CD14-positive monocyte (primary cell): ENCODE measurements at regions not wholly inside any gene's neighbourhood (a gene's known extent, or its start where the extent isn't known, plus 50 kb on each side); places are given as distances from the start of the nearest gene placed in this dataset.

Source experiments
- DNase-seq, 3 donors: peaks; one replicate each; pipeline ENCODE4 v3.0.0-alpha.2; 2011 to 2022
- H2AFZ ChIP-seq: 2 replicates; pipeline ENCODE4 v1.6.0; 2012; ENCODE audit warnings: mild to moderate bottlenecking, low read depth, low read length, inconsistent platforms; ENCODE audit not compliant: insufficient read depth, poor library complexity, severe bottlenecking
- H3K27ac ChIP-seq, 2 donors: 1 replicate in 1 of 2; 2 replicates in 1 of 2; pipeline ENCODE4 v1.5.1; 2012 to 2013; ENCODE audit warnings: low read length in 2 of 2, control low read depth in 1 of 2, inconsistent platforms in 1 of 2, low read depth in 1 of 2, mild to moderate bottlenecking in 1 of 2
- H3K27me3 ChIP-seq, 2 donors: one replicate each; pipeline versions ENCODE4 v1.6.0 to v1.6.1; 2011 to 2013; ENCODE audit warnings: low read length in 2 of 2; ENCODE audit not compliant: control insufficient read depth in 2 of 2, insufficient read depth in 2 of 2
- H3K36me3 ChIP-seq, 2 donors: replicated peaks in 1 of 2; 1 replicate in 1 of 2; 2 replicates in 1 of 2; pipeline versions ENCODE4 v1.5.1 to v1.6.1; 2012 to 2013; ENCODE audit warnings: low read length in 2 of 2, control low read depth in 1 of 2, inconsistent platforms in 1 of 2, mild to moderate bottlenecking in 1 of 2; ENCODE audit not compliant: insufficient read depth in 2 of 2, control insufficient read depth in 1 of 2
- H3K4me1 ChIP-seq, 2 donors: 1 replicate in 1 of 2; 2 replicates in 1 of 2; pipeline versions ENCODE4 v1.5.1 to v1.6.1; 2012 to 2013; ENCODE audit warnings: low read length in 2 of 2, control low read depth in 1 of 2, inconsistent platforms in 1 of 2, mild to moderate bottlenecking in 1 of 2, moderate library complexity in 1 of 2; ENCODE audit not compliant: insufficient read depth in 2 of 2, control insufficient read depth in 1 of 2
- H3K4me2 ChIP-seq: replicated peaks from 2 replicates; pipeline ENCODE3; 2012; ENCODE audit warnings: low read length, moderate library complexity, mild to moderate bottlenecking; ENCODE audit not compliant: poor library complexity, severe bottlenecking; ENCODE audit errors: extremely low read depth
- H3K4me3 ChIP-seq, 3 experiments: fragments of 200-600 bp in 1 of 3; sonication (generic) in 1 of 3; replicated peaks in 1 of 3; 1 replicate in 2 of 3; 2 replicates in 1 of 3; pipeline ENCODE4 v1.5.1; 2011 to 2013; ENCODE audit warnings: low read length in 3 of 3, mild to moderate bottlenecking in 3 of 3, control low read depth in 2 of 3, low read depth in 2 of 3, inconsistent platforms in 1 of 3, moderate library complexity in 1 of 3
- H3K79me2 ChIP-seq: 2 replicates; pipeline ENCODE4 v1.6.0; 2012; ENCODE audit warnings: mild to moderate bottlenecking, control low read depth, inconsistent platforms, low read length, moderate library complexity; ENCODE audit not compliant: insufficient read depth
- H3K9ac ChIP-seq: 2 replicates; pipeline ENCODE4 v1.6.0; 2017; ENCODE audit warnings: low read length, mild to moderate bottlenecking; ENCODE audit not compliant: insufficient read depth, poor library complexity, severe bottlenecking
- H3K9me3 ChIP-seq, 2 donors: replicated peaks in 1 of 2; 1 replicate in 1 of 2; 2 replicates in 1 of 2; pipeline versions ENCODE4 v1.5.1 to v1.6.1; 2012 to 2013; ENCODE audit warnings: low read length in 2 of 2, control low read depth in 1 of 2; ENCODE audit not compliant: control insufficient read depth in 1 of 2, insufficient read depth in 1 of 2
- H4K20me1 ChIP-seq: 2 replicates; pipeline ENCODE4 v1.6.0; 2012; ENCODE audit warnings: mild to moderate bottlenecking, low read length, control low read depth, moderate library complexity; ENCODE audit not compliant: insufficient read depth
- H3K27ac Mint-ChIP-seq, 7 donors: one replicate each; pipeline ENCODE4 v1.8.0; 2020; ENCODE audit warnings: mild to moderate bottlenecking in 7 of 7, mixed read lengths in 7 of 7, moderate library complexity in 6 of 7, inconsistent platforms in 2 of 7
- H3K27me3 Mint-ChIP-seq, 3 donors: one replicate each; pipeline ENCODE4 v1.8.0; 2021 to 2022; ENCODE audit warnings: low read depth in 3 of 3, mild to moderate bottlenecking in 3 of 3, mixed read lengths in 3 of 3, moderate library complexity in 3 of 3, inconsistent platforms in 1 of 3
- H3K36me3 Mint-ChIP-seq, 2 donors: one replicate each; pipeline ENCODE4 v1.8.0; 2020; ENCODE audit warnings: mixed read lengths in 2 of 2, inconsistent platforms in 1 of 2, mild to moderate bottlenecking in 1 of 2
- H3K4me1 Mint-ChIP-seq: one replicate; pipeline ENCODE4 v1.8.0; 2020; ENCODE audit warnings: mild to moderate bottlenecking, mixed read lengths
- H3K4me3 Mint-ChIP-seq, 2 donors: one replicate each; pipeline ENCODE4 v1.8.0; 2020; ENCODE audit warnings: mild to moderate bottlenecking in 2 of 2, mixed read lengths in 2 of 2, moderate library complexity in 1 of 2
- H3K9me3 Mint-ChIP-seq, 7 donors: one replicate each; pipeline ENCODE4 v1.8.0; 2020 to 2022; ENCODE audit warnings: mixed read lengths in 7 of 7, mild to moderate bottlenecking in 6 of 7, moderate library complexity in 6 of 7, inconsistent platforms in 2 of 7
- WGBS: methylation state at CpG from one replicate; pipeline ENCODE4 v1.1.5; 2013; ENCODE audit warnings: missing lambda C conversion rate; ENCODE audit not compliant: insufficient coverage; 5-methylcytosine and 5-hydroxymethylcytosine counted together
- intact Hi-C, 2 donors: fragments of 100-400 bp; cut with micrococcal nuclease; formaldehyde crosslinking; loops; one replicate each; pipeline versions ENCODE4 v1.15.0 to v1.15.1; 2023
- TF ChIP-seq, protein P1 (sequence below): fragments of 200-600 bp; IDR thresholded peaks from one replicate; pipeline ENCODE4 v1.8.0; 2022; ENCODE audit warnings: antibody characterized with exemption, mild to moderate bottlenecking

DNA sequence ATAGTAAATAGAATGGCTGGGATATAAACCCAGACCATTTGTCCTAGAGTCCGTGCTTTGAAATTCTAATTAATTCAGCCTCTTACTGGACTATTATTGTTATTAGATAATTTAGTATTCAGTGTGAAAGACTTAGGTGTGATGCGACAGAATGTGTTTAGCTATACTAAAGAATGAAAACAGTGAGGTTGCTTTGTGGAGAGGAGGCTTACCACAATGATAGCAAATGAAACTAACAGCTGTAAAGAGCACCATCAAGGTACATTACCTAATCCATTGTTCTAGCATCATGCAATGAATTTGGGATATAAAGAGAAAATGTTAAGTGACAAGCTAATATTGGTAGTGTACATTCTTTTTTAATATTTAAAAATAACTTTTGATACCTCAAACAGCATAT is 911.1 kb downstream of the KCNT2 start:
- Mint-ChIP-seq H3K4me1 (no peaks in the 10 kb centered on the region), H3K27me3 (no peaks in the 10 kb centered on the region), H3K36me3 (no peaks in the 10 kb centered on the region), H3K9me3 (peaks cover 0 to 5% (median 2%) of the 10 kb centered on the region in 7 donors), H3K27ac (no peak overlapping the region), H3K4me3 (no peak overlapping the region)
- H3K27ac ChIP-seq = no peak overlapping the region
- H4K20me1 ChIP-seq = no peaks in the 10 kb centered on the region
- H3K9ac ChIP-seq = no peak overlapping the region
- H3K9me3 ChIP-seq = no peaks in the 10 kb centered on the region
- no peaks in the 10 kb centered on the region for H3K27me3 ChIP-seq
- H3K4me3 ChIP-seq = no peak overlapping the region
- H2AFZ ChIP-seq = no peak overlapping the region
- no peaks in the 10 kb centered on the region for H3K79me2 ChIP-seq
- no peaks in the 10 kb centered on the region for H3K36me3 ChIP-seq
- DNase-seq = no peak
- intact Hi-C loops = no loop called here
- no peaks in the 10 kb centered on the region for H3K4me1 ChIP-seq
- H3K4me2 ChIP-seq = no peak overlapping the region
- TF ChIP-seq, protein P1, sequence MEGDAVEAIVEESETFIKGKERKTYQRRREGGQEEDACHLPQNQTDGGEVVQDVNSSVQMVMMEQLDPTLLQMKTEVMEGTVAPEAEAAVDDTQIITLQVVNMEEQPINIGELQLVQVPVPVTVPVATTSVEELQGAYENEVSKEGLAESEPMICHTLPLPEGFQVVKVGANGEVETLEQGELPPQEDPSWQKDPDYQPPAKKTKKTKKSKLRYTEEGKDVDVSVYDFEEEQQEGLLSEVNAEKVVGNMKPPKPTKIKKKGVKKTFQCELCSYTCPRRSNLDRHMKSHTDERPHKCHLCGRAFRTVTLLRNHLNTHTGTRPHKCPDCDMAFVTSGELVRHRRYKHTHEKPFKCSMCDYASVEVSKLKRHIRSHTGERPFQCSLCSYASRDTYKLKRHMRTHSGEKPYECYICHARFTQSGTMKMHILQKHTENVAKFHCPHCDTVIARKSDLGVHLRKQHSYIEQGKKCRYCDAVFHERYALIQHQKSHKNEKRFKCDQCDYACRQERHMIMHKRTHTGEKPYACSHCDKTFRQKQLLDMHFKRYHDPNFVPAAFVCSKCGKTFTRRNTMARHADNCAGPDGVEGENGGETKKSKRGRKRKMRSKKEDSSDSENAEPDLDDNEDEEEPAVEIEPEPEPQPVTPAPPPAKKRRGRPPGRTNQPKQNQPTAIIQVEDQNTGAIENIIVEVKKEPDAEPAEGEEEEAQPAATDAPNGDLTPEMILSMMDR = no peak
- no CpG with 5 or more reads among the region's 2 CpGs for WGBS

DNA sequence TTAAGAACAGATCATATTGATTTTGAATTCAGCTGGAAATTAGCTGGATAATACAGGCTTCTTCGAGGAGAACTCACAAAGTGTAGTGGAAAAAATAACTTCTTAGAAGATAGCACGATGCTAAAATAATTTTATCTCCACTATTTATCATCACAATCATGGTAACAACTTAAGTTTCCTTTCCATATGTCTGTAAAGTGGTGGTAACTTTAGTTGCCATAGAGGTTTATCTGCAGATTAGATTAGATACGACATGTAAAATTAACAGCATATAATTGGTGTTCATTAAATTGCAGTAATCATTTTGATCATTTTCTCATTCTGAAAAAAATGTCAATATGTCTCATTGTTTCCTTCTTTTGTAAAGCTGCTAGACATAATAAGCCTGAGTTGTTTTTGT is 921.5 kb downstream of the KCNT2 start:
- H2AFZ ChIP-seq = no peak overlapping the region
- H3K4me3 ChIP-seq = no peak overlapping the region
- no peaks in the 10 kb centered on the region for H3K79me2 ChIP-seq
- no peaks in the 10 kb centered on the region for H4K20me1 ChIP-seq
- intact Hi-C loops = no loop called here
- no peak for DNase-seq
- no peaks in the 10 kb centered on the region for H3K4me1 ChIP-seq
- Mint-ChIP-seq H3K27ac (no peak overlapping the region), H3K27me3 (no peaks in the 10 kb centered on the region), H3K4me1 (no peaks in the 10 kb centered on the region), H3K4me3 (no peak overlapping the region), H3K36me3 (no peaks in the 10 kb centered on the region), H3K9me3 (peaks cover 0 to 2% (median 0%) of the 10 kb centered on the region in 7 donors)
- H3K4me2 ChIP-seq = no peak overlapping the region
- no peak overlapping the region for H3K9ac ChIP-seq
- H3K9me3 ChIP-seq = no peaks in the 10 kb centered on the region
- TF ChIP-seq, protein P1 = no peak
- no peak overlapping the region for H3K27ac ChIP-seq
- H3K36me3 ChIP-seq = no peaks in the 10 kb centered on the region
- H3K27me3 ChIP-seq = no peaks in the 10 kb centered on the region
- WGBS = no CpG with 5 or more reads among the region's 3 CpGs
